Tibial nerve (tissue), 4 donors: ENCODE measurements at regions not wholly inside any gene's neighbourhood (a gene's known extent, or its start where the extent isn't known, plus 50 kb on each side); places are given as distances from the start of the nearest gene placed in this dataset.

ENCODE experiments used
- CTCF ChIP-seq, 5 experiments: fragments of 200-600 bp in 3 of 5; fragments of 450-650 bp in 2 of 5; sonication (generic) in 3 of 5; IDR thresholded peaks; one replicate each; pipeline ENCODE4 v1.5.1; 2016 to 2019; ENCODE audit warnings: antibody characterized with exemption in 5 of 5, mild to moderate bottlenecking in 3 of 5, moderate library complexity in 2 of 5
- EP300 ChIP-seq, 2 donors: sonication (generic); formaldehyde crosslinking; IDR thresholded peaks; one replicate each; pipeline ENCODE4 v1.6.1; 2017; ENCODE audit warnings: antibody characterized with exemption in 2 of 2, mild to moderate bottlenecking in 1 of 2
- POLR2A ChIP-seq, 2 donors: fragments of 450-650 bp; IDR thresholded peaks; one replicate each; pipeline ENCODE4 v1.6.1; 2017; ENCODE audit warnings: antibody characterized with exemption in 2 of 2, mild to moderate bottlenecking in 2 of 2, moderate library complexity in 2 of 2

GRCh38 chr1:83676106-83676505, 322.8 kb downstream of the TTLL7 start:
- TF ChIP-seq POLR2A (IDR thresholded peaks at IDR 0.05) (no peak), CTCF (IDR thresholded peaks at IDR 0.05) (no peak), EP300 (IDR thresholded peaks at IDR 0.05) (no peak)
